GM19372 (cell line): ENCODE measurements at regions not wholly inside any gene's neighbourhood (a gene's known extent, or its start where the extent isn't known, plus 50 kb on each side); places are given as distances from the start of the nearest gene placed in this dataset.
"Not testable (repeated sequence)": the region's sequence is repeated elsewhere in the genome, so short reads cannot be mapped to it uniquely, and the experiment has no call there.

Experiments used
- ATAC-seq: cut with Tn5 transposase; IDR thresholded peaks from one replicate; pipeline ENCODE4 v1.9.1; 2021; ENCODE audit warnings: mild to moderate bottlenecking, low read depth, moderate library complexity; ENCODE audit not compliant: unreplicated experiment

DNA sequence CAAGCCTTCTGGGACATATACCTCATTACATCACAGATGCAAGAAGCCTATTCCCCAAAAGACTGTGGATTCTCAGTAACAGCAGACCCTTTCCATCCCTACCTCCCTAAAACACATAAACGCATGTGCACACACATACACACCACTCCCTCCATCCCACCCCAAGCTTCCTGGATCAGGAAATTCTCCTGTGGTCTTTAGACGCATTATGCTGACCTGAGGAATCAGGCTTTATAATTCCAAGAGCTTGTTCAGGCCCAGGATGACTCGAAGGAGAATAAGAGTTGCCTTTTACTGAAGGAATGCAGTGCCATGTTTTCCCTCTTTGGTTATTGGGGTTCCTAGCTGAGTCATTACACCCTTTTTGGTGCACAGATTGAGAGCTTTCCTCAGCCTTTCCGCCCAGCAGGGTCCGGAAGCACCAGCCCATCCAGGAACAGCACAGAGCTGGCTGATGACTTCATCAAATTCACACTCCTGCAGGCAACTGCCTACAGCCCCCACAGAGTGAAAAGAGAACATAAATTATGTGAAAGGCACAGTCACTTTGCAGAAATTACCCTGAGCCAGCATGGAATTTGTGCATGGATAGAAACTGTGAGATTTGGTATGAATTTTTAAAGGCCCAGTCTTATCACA lies 385.0 kb upstream of the TRPC7 start:
- ATAC-seq = no peak

DNA sequence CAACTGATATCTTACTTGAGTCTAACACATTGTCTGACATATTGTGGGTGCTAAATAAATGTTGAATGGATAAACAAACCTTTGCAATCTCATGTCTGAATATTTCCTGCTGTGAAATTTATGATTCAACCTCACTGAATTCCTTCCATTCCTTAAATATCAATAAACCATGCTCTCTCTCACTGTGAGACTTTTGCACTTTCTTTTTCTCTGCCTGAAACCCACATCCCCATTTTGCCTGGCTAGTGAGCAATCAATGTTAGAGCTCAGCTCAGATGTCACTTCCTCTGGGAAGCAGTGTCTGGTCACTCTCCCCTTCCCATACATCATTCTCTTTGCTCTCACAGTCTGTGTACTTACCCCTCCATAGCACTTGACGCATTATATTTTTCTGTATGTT lies 383.7 kb upstream of the TRPC7 start:
- no peak for ATAC-seq

DNA sequence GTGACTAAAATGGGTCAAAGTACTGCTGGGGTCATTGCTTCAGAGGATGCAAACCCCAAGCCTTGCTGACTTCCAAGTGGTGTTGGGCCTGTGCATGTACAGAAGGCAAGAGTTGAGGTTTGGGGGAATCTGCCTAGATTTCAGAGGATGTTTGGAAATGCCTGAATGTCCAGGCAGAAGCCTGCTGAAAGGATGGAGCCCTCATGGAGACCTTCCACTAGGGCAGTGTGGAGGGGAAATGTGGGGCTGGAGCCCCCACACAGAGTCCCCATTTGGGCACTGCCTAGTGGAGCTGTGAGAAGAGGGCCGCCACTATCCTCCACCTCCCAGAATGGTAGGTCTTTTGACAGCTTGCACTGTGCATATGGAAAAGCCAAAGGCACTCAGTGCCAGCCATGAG lies 377.7 kb upstream of the TRPC7 start:
- ATAC-seq = no peak

DNA sequence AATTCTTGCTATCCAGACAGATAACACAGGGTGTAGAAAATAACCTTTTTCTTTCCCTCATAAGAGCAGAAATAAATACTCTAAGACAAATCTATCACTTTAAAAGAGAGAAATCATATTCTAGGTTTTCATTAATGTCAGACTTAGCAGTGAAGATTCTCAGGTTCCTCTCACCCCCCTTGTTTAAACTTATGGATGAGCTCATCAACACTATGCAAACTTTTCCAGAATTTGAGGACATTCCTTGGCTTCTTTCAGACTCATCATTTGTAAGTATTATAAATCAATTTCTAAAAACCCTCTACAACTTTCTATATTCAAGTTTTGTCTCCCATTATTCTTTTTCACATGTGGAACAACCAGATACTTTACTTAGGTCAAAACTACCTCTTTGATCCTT lies 374.9 kb upstream of the TRPC7 start:
- ATAC-seq = no peak

DNA sequence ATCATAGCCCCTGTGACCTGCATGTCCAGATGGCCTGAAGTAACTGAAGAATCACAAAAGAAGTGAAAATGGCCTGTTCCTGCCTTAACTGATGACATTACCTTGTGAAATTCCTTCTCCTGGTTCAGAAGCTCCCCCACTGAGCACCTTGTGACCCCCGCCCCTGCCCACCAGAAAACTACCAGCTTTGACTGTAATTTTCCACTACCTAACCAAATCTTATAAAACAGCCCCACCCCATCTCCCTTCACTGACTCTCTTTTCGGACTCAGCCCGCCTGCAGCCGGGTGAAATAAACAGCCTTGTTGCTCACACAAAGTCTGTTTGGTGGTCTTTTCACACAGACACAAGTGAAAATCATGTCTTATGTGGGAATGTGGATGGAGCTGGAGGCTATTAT lies 373.9 kb upstream of the TRPC7 start:
- ATAC-seq = not testable (repeated sequence)

DNA sequence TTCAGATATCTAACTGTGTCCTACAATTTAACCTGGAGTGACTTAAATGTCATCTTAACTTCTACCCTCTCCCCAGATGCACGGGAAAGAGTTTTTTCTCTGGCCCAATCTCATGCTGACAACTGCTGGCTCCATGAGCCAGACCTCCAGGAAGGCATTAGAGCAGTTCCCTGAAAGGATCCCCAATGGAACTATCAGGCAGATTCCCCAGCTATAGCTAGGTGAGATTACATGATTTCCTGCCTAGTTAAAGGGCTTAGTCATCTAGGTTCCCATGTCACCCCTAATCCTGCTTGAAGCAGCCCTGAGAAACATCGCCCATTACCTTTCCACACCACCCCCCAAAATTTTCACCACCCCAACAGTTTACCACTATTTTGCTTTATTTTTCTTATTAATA lies 373.5 kb upstream of the TRPC7 start:
- ATAC-seq = no peak

DNA sequence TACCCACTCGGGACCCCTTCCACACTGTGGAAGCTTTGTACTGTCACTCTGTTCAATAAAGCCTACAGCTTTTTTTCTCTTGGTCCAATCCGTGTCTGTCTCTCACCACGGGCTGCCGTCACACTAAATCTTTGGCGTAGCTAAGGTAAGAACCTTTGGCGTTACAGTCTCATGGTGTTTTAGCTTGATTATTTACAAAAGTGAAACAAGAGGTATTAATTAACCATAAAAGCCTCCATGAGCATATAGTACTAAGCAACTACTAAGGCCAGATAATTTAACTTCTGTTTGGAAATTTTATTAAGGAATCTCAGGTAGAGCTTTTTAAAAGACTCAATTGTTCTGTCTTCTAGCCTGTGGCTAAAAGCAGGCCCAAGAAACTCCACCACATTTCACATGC lies 370.7 kb upstream of the TRPC7 start:
- no peak for ATAC-seq

DNA sequence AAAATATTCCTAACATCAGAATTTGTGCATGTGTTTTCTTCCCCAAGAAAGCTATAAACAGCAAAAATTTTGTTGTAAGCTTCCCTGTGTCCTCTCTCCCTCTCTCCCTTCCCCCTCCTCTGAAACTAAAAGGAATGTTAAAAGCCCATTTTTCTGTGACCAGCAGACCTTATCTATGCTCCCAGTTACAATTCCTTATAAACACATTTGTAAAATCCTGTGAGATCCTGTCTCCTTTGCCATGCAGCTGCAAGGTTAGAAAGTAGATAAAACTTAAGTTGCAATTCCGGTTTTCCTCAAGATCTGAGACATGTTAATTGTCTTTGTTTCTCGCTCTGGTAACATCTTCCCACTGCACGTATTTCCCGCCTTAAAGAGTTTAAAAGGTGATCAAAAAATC lies 370.3 kb upstream of the TRPC7 start:
- not testable (repeated sequence) for ATAC-seq

DNA sequence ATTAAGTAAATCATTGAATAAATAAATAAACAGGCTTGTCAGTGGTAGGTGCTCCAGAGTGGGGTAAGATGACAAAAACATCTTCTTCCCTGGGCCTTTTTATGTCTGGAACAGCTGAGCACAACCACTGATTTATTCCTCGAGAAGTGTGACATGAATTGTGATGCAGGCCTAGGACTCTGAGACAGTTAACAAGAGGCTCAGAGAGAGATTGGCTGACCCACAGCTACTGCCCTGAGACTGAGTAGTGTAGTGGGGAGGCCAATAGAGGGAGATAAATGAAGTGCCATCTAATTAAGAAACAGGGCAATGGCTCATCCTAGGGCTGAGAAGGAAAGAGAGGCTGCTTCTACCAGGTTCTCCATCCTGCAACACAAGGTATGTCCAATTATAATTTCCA lies 369.3 kb upstream of the TRPC7 start:
- ATAC-seq = no peak

DNA sequence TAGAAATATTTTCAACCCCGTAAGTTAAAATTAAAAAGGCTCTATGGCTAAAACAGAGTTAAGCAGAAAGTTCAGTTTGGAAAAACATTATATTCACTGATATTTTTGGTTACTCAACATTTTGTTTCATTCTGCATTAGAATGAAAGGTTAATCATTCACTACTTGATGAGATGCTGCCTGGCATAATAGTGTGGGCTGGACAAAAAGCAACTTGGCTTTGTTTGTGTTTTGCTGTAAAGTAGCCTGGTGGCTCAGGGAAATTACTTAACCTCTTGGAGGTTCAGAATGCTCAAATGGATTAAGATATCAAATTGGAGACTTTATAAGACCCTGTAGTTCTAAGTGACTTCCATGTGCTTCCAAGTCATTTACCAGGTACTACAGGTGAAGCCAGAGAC lies 367.4 kb upstream of the TRPC7 start:
- ATAC-seq = no peak

DNA sequence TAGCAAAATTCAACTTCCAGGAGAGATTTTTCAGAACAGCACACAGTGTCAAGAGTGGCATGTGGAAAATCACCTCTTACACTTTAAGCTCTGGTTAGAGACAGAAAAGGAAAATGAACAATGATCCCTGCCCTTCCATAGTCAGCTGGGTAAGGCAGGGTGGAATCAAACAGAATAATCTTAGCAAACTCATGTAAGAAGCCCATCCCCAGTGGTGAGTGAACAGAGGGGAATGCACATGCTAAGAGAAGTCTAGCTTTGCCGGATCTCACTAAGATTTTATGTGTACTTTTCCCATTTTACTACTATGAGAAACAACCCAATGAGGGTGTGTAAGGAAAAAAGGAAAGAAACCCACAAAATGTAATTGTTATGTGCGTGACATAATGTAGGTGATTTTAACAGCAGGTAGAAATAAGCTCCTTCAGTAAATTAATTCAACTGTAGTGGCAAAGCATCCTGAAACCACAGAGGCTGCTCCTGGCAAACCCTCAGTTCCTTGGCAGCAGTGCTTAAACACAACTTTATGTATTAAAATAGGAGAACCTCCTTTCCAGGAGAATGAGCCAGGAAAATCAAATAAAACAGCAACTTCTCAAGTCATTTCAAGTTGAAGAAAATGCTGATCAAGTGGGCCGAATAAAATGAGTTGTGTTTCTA lies 366.0 kb upstream of the TRPC7 start:
- no peak for ATAC-seq

DNA sequence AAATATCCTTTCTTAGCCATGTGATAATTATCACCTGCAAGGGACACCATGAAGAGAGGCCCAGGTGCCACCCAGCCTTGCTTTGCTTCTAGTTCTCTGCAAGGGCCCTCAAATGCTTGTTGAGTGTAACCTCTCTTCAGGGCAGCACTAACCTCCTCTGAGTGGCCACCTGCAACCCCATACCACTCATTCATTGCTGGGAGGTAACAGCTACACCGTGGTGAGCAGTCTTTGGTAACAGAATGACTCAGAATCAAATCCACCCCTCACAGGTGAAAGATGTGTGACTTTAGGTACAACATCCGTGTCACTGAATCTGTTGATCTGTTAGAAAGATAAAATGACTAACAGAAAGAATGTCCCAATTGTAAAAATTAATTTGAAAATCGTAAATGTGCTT lies 365.1 kb upstream of the TRPC7 start:
- ATAC-seq = no peak

DNA sequence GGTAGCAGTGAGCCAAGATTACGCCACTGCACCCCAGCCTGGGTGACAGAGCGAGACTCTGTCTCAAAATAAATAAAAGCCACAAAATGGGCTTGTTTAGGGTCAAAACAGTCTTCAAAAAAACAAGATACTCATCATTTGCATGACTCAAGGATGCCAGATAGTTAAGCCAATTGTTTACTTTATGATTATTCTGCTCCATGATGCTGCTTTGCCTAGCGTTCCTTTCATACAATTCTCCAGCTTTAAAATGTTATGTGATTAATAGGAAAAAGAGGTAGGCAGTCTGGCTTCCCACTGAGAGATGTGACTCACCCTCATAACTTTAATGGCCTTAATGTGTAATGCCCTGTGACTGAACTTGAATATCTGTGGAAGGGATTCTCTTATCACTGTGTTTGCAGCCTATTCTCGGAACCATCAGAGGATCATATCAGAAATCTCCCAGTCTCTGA lies 364.6 kb upstream of the TRPC7 start:
- no peak for ATAC-seq

DNA sequence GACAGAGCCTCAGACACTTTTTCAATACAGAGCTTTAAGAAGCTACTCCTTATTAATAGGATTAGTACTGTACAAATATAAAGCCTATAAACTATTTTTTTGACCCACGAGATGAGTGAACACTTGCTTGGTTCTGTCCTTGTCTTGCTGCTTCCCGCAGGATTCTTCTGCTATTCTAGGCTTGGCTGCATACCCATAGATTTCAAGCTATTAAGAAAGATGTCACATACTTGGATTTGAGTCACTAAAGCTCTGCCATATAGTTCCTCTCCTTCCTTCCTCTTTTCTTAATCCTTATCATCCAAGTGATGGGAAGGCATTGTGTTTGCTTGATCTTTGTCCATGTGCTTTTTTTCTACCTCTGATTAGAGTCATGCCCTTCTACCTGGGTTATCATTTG lies 361.2 kb upstream of the TRPC7 start:
- ATAC-seq = no peak

DNA sequence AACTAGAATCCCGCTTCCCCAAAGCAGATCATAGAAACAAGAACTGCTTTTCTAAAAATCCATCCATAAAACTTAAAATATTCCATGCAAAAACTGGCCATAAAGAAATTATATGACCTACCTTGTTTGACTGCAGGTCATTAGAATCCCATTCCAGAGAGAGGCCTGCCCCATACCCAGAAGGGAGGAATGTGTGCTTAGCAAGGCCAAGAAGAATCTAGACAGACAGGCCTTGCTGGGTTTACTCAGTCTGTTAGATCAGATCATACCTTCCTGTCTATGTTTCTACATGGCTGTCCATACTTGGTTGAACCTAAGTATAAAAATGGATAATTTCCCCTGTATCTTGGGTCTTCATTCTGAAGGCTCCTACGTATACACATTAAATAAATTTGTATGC lies 358.8 kb upstream of the TRPC7 start:
- ATAC-seq = no peak

DNA sequence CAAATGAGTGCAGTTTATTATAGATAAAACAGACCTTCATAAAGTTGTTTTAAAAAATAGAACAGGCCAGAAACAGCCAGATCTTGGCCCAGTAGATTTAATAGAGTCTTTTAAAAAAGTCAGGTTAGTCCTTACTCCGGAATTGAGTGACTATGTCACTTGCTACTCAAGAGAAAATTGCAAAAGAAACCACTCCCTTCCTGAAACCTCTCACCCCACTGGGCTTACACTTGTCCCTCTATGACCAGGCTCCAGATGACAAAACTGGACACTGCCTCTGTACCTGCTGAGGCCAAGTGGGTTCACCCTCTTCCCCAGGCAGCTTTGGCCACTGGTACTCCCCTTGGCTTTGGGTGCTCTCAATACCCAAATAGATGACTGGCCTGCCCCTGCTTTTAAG lies 357.2 kb upstream of the TRPC7 start:
- ATAC-seq = no peak

DNA sequence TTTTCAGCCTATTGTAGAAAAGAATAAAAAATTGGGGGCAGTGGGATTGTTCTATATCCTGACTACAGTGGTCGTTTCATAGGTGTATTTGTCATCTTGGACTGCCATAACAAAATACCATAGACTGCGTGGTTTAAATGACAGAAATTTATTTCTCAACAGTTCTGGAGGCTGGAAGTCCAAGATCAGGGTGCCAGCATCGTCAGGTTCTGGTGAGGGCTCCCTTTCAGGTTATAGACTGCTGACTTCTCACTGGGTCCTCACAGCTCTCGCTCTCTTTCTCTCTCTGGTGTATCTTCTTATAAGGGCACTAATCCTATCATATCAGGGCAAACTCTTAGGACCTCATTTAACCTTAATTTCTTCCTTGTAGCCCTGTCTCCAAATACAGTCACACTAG lies 356.7 kb upstream of the TRPC7 start:
- no peak for ATAC-seq

DNA sequence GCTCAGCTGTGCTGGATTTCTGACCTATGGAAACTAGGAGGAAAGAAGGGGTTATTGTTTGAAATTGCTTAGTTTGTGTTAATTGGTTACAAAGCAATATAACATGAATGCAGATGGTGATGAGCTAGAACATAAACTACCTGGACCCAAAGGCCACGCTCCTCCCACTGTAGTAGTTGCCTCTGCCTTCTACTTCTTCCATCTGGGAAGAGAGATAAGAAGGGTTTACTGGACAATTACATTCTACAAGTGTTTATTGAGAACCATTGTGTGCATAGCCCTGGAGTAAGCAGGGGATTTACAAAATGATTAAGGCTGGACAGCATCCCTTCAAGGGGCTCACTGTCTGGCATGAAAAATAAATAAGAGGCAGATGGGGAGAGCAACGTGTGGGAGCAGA lies 355.3 kb upstream of the TRPC7 start:
- no peak for ATAC-seq

DNA sequence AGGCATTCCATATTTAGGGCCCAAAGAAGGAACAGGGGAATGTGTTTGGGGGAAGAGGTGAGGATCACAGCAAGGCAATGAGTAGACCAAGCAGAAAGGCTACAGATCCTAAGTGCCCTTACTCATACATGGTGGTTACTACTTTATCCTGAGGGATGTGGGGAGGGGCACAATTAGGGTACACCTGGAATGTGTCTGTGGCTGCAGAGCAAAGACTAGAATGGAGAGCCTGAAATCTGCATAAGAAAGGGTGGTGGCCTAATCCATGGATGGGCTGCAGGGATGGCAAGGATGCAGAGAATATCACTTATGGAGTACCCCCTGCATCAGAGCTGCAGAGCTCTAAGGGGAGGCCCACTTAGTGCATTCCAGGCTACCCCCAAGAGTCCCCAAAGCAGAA lies 352.6 kb upstream of the TRPC7 start:
- ATAC-seq = no peak

DNA sequence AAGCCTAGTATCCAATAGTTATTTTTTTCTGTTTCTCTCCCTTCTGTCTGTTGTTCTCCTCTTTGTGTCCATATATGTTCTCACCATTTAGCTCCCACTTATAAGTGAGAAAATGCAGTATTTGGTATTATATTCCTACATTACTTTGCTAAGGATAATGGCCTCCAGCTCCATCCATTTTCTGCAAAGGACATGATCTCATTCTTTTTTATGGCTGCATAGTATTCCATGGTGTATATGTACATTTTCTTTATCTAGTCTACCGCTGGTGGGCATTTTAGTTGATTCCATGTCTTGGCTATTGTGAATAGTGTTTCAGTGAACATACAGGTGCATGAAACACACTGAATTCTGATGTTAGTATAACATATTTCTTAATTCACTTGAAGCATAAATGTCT lies 348.9 kb upstream of the TRPC7 start:
- ATAC-seq = no peak

DNA sequence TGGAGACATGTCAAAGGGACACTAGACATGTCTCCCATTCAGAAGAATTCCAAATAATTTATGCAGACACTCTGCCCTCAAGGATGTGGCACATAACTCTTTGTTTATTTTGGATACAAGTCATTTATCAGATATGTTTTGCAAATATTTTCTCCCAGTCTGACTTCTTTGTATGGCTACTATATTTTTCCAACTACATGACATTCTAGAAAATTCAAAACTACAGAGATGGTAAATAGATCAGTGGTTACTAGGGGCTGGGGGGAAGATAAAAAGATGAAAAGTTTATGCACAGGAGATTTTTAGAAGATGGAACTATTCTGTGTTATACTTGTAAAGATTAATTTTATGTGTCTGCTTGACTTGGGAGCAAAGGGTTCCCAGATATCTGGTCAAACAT lies 347.3 kb upstream of the TRPC7 start:
- ATAC-seq = no peak

DNA sequence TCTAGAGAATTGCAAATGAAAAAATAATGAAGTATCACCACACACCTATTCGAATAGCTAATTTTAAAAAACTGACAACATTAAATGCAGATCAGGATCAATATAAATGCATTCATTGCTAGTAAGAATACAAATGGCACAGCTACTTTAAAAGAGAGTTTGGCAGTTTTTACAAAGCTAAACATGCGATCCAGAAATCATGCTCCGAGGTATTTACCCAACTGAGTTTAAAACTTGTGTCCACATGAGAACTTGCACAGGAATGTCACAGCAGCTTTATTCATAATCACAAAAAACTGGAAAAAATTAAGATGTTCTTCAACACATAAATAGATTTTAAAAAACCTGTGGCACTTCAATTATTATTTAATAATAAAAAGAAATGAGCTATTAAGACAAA lies 345.5 kb upstream of the TRPC7 start:
- ATAC-seq = no peak

DNA sequence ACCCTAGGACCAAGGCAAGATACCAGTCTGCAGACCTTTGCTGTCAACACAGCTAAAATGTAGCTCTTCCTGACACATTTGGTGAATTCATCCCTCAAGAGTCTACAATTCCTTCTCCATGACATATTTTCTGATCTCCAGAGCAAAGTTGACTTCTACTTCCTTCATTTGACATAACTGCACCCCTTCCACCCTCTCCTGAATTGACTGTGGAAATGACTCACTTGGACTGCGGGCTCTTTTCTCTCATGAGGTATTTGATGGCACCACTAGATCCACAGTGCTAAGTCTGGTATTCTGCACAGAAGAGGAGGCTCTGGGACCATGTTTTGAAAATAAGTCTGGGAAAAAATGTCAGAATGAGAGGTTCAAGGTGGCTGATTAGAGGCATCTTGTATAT lies 338.4 kb upstream of the TRPC7 start:
- ATAC-seq = no peak
